ENCODE measurements at regions not wholly inside any gene's neighbourhood (a gene's known extent, or its start where the extent isn't known, plus 50 kb on each side); places are given as distances from the start of the nearest gene placed in this dataset.

GRCh38 chr5:56326116-56326515 lies 93.0 kb upstream of the ANKRD55 start:
- Histone ChIP-seq H3K9me3 (ENCODE audit: low read depth, low read length) (no peaks in the 10 kb centered on the region), H3K27ac (ENCODE audit: low read depth, low read length) (no peak overlapping the region)
- TF ChIP-seq, protein P1, sequence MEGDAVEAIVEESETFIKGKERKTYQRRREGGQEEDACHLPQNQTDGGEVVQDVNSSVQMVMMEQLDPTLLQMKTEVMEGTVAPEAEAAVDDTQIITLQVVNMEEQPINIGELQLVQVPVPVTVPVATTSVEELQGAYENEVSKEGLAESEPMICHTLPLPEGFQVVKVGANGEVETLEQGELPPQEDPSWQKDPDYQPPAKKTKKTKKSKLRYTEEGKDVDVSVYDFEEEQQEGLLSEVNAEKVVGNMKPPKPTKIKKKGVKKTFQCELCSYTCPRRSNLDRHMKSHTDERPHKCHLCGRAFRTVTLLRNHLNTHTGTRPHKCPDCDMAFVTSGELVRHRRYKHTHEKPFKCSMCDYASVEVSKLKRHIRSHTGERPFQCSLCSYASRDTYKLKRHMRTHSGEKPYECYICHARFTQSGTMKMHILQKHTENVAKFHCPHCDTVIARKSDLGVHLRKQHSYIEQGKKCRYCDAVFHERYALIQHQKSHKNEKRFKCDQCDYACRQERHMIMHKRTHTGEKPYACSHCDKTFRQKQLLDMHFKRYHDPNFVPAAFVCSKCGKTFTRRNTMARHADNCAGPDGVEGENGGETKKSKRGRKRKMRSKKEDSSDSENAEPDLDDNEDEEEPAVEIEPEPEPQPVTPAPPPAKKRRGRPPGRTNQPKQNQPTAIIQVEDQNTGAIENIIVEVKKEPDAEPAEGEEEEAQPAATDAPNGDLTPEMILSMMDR (IDR thresholded peaks at IDR 0.05; ENCODE audit: extremely low read depth, low read depth, low read length): no peak

GRCh38 chr5:56325039-56325438 lies 91.9 kb upstream of the ANKRD55 start:
- Histone ChIP-seq H3K36me3 (ENCODE audit: insufficient read depth, low read length) (no peaks in the 10 kb centered on the region), H3K27me3 (ENCODE audit: insufficient read depth, low read length) (peaks cover 4% of the 10 kb centered on the region), H3K4me3 (ENCODE audit: insufficient read depth, low read length) (no peak overlapping the region), H3K79me2 (ENCODE audit: insufficient read depth, low read length) (no peaks in the 10 kb centered on the region), H3K27ac (ENCODE audit: low read depth, low read length) (no peak overlapping the region), H3K4me1 (ENCODE audit: insufficient read depth, low read length) (peaks cover 4% of the 10 kb centered on the region), H3K9me3 (ENCODE audit: low read depth, low read length) (no peaks in the 10 kb centered on the region), H3K4me2 (ENCODE audit: insufficient read depth, low read length) (no peak overlapping the region), H2AFZ (ENCODE audit: low read length) (no peak overlapping the region), H4K20me1 (ENCODE audit: insufficient read depth, low read length) (no peaks in the 10 kb centered on the region)
- TF ChIP-seq, protein P1 (IDR thresholded peaks at IDR 0.05; ENCODE audit: extremely low read depth, low read depth, low read length): no peak
- no peak for DNase-seq (ENCODE audit: insufficient read length, low spot score, missing footprints)

More at GRCh38 chr5:56326116-56326515, 93.0 kb upstream of the ANKRD55 start:
- Histone ChIP-seq H3K79me2 (ENCODE audit: insufficient read depth, low read length) (no peaks in the 10 kb centered on the region), H3K4me2 (ENCODE audit: insufficient read depth, low read length) (no peak overlapping the region), H4K20me1 (ENCODE audit: insufficient read depth, low read length) (no peaks in the 10 kb centered on the region), H3K4me3 (ENCODE audit: insufficient read depth, low read length) (no peak overlapping the region), H2AFZ (ENCODE audit: low read length) (no peak overlapping the region), H3K4me1 (ENCODE audit: insufficient read depth, low read length) (peaks cover 4% of the 10 kb centered on the region), H3K36me3 (ENCODE audit: insufficient read depth, low read length) (no peaks in the 10 kb centered on the region), H3K27me3 (ENCODE audit: insufficient read depth, low read length) (peaks cover 4% of the 10 kb centered on the region)
- DNase-seq (ENCODE audit: insufficient read length, low spot score, missing footprints): no peak

DNA sequence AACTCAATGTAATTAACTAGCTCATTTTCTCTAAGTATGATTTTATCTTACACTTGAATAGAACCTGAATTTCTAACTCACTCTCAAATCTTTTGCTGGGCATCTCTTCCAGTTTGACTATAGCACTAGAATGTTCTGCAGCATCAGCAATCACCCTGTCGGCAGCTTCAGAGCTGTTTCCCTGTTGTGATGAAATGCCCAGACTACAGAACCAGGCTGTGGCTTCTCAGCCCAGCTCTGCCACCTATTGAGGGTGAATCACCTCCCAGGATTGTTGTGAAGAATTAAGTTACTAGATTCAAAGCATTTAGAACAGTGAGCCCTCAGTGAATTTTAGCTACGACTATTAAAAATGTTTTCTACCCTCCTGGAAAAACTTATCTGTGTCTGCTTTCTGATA lies 90.4 kb upstream of the ANKRD55 start:
- TF ChIP-seq, protein P1 (IDR thresholded peaks at IDR 0.05; ENCODE audit: extremely low read depth, low read depth, low read length): no peak
- Histone ChIP-seq H3K4me3 (ENCODE audit: insufficient read depth, low read length) (no peak overlapping the region), H3K27me3 (ENCODE audit: insufficient read depth, low read length) (peaks cover 4% of the 10 kb centered on the region), H3K4me2 (ENCODE audit: insufficient read depth, low read length) (no peak overlapping the region), H3K36me3 (ENCODE audit: insufficient read depth, low read length) (no peaks in the 10 kb centered on the region), H4K20me1 (ENCODE audit: insufficient read depth, low read length) (no peaks in the 10 kb centered on the region), H3K9me3 (ENCODE audit: low read depth, low read length) (no peaks in the 10 kb centered on the region), H3K27ac (ENCODE audit: low read depth, low read length) (no peak overlapping the region), H3K4me1 (ENCODE audit: insufficient read depth, low read length) (peaks cover 10% of the 10 kb centered on the region), H3K79me2 (ENCODE audit: insufficient read depth, low read length) (no peaks in the 10 kb centered on the region), H2AFZ (ENCODE audit: low read length) (no peak overlapping the region)
- DNase-seq (ENCODE audit: insufficient read length, low spot score, missing footprints): peak; percentile 82

DNA sequence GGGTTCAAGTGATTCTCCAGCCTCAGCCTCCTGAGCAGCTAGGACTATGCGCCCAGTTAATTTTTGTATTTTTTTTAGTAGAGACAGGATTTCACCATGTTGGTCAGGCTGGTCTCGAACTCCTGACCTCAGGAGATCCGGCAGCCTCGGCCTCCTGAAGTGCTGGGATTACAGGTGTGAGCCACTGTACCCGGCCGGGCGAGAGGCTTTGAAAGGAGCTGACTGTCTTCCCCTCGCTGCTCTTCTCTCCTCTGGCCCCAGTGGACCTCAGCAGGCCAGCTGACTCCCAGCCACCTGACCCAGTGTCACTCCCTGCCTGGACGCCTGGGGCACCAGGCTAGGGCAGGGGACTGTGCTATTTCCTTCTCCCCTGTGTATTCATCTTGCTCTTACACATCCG lies 89.5 kb upstream of the ANKRD55 start:
- Histone ChIP-seq H4K20me1 (ENCODE audit: insufficient read depth, low read length) (no peaks in the 10 kb centered on the region), H3K79me2 (ENCODE audit: insufficient read depth, low read length) (no peaks in the 10 kb centered on the region), H3K36me3 (ENCODE audit: insufficient read depth, low read length) (no peaks in the 10 kb centered on the region), H3K9me3 (ENCODE audit: low read depth, low read length) (no peaks in the 10 kb centered on the region), H3K27ac (ENCODE audit: low read depth, low read length) (no peak overlapping the region), H3K4me1 (ENCODE audit: insufficient read depth, low read length) (peaks cover 10% of the 10 kb centered on the region), H3K27me3 (ENCODE audit: insufficient read depth, low read length) (peaks cover 4% of the 10 kb centered on the region), H3K4me2 (ENCODE audit: insufficient read depth, low read length) (no peak overlapping the region), H2AFZ (ENCODE audit: low read length) (no peak overlapping the region), H3K4me3 (ENCODE audit: insufficient read depth, low read length) (no peak overlapping the region)
- TF ChIP-seq, protein P1 (IDR thresholded peaks at IDR 0.05; ENCODE audit: extremely low read depth, low read depth, low read length): no peak
- no peak for DNase-seq (ENCODE audit: insufficient read length, low spot score, missing footprints)

Data from osteoblast (primary cell).